OCI-M2 (cell line): ENCODE measurements at regions not wholly inside any gene's neighbourhood (a gene's known extent, or its start where the extent isn't known, plus 50 kb on each side); places are given as distances from the start of the nearest gene placed in this dataset.

Experiments
- DNase-seq: peaks from one replicate; lab custom pipeline; 2025; ENCODE audit not compliant: unreplicated experiment; lab: John Stamatoyannopoulos, UW

DNA sequence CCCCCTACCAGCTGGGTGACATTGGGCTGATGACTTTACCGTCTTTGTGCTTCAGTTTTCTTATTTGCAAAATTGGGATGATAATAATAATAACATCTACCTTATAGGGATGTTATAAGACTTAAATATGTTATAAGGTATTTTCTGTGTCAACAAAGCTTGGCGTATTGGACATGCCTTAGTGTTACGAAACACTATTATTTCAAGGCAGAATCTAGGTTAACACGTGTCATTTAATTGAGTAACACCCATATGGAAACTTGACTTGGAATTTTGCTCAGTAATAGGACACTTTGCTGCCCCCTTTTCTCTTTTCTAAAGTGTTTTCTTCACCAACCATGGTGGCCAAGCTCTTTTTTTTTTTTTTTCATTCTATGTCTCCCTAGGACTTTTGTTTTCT lies 294.2 kb upstream of the SALL1 start:
- no peak for DNase-seq

GRCh38 chr16:51443934-51444333 lies 292.9 kb upstream of the SALL1 start:
- DNase-seq: no peak

DNA sequence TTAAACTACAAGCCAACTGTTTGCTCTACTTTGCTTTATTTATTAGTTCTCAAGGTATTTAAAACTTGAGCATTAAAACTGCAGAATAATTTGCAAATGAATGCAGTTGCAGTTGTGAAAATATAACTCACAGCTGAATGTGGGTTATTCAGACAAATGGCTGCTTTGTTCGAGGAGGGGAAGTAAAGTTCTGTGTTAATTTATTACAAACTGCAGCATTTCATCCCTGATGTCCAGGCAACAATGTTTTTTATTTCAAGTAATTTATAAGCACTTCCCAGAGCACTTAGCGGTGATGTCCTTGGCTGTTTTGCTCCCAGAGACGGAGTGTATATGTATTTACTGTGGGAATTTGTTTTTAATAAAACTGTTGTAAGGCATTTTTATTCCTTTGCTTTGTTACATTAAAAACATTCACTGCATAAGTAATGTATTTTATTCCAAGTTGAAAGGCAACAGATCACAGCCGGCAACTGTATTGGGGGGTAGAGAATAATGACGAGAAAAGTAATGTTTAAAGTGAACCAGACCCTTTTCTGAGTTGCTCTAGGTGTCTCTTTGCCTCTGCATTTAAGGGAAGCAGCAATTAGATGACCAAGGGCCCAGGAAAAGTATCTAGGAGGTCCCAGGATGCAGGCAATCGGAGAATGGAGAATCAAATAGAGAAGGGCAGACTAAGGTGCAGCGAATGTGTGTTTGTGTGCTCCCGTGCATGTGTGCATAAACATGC lies 291.2 kb upstream of the SALL1 start:
- DNase-seq: no peak

DNA sequence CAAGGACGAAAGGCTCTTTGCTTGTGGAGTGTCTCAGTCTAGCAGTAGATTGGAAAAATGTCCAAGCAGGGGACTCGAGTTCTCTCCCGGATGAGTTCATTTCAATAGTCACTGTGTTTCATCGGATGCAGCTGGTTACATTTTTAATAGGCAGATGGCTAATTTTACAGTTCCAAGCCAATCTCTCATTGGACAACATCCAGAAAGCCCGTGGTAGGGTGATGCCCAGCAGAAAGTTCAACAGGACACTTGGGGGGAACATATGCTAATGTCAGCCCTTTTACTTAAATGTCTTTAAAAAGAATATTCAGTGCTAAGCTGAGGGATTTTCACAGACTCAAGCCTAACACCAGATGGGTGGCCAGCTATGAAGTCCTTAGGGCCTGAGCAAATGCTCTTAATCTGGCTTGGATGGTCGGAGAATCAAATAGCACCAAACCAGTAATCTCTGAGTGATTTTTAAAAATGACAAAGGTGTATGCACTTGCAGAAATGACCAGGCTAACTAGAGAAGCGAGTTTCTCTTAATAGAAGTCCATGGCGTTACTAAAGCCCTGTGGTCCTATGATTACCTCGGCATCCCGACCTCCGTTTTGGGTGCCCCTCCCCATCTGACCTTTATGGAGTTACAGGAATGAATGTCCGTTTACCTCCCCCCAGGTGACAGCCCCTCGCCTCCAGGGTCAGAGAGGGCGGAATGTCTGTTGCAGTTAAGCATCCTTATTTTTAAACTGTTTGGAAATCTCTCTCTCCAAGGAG lies 289.2 kb upstream of the SALL1 start:
- DNase-seq: no peak

DNA sequence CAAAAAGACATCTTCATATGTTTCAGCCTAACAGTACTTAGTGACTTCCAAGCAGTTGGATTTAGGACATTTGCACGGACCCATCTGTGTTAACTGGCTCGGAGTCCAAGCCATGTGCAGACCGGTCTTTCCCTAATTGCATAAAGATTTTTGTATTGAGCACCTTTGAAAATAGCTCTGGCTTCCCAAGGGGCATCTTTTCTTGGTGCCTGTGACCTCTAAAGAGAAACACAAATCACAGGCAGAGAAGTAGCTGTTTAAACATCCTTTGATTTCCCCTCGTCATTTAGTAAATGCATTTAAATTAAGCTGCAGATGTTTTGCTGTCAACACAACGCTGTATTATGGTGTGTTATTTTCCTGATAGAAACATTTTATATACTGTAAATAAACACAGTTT lies 288.2 kb upstream of the SALL1 start:
- DNase-seq: no peak

- no peak for DNase-seq
Observed at GRCh38 chr16:51436742-51437141, 285.7 kb upstream of the SALL1 start.

DNA sequence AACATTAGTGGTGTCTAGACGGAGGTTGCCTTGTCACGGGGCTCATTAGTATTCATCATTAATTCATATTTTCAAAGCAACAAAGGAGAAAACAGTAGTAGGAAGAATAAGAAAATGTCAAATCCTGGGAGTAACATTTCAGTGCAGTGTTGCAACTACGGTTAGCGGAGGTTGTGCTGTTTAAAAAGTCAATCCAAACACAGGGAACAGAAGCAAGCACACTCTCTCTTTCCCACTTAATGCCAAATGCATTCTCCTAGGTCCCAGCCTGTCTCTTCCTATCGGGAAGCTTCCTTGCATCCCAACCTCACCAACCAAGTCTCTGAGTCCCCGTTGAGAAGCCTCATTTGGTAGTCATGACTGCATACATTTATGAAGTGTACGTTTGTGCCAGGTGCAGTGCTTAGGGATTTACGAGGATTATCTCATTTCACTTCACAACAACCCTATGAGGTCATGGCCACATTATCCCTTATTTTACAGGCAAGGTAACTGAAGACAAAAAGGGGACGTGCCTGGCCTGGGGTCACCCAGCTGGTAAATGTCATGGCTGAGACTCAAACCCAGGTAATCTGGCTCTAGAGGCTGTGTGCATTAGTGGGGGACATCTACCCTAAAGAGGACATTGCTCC lies 283.6 kb upstream of the SALL1 start:
- no peak for DNase-seq

DNA sequence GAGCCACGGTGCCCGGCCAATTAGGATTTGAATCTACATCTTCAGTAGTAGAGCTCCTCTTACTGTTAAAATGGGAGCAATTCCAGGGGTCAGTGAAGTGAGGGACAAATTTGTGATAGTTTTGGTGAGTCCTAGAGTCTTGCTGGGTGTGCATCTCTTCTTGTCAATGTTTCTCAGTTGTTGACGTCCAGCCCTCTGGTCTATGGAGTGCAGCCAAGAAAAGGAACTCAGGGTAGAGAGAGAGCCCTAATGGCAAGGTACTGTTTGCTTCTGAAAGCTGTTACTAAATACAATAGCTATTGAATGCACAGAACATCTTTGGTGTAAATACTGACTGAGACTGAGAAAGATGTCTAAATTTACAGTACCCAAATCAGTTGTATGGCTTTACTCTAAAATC lies 282.5 kb upstream of the SALL1 start:
- DNase-seq: no peak

DNA sequence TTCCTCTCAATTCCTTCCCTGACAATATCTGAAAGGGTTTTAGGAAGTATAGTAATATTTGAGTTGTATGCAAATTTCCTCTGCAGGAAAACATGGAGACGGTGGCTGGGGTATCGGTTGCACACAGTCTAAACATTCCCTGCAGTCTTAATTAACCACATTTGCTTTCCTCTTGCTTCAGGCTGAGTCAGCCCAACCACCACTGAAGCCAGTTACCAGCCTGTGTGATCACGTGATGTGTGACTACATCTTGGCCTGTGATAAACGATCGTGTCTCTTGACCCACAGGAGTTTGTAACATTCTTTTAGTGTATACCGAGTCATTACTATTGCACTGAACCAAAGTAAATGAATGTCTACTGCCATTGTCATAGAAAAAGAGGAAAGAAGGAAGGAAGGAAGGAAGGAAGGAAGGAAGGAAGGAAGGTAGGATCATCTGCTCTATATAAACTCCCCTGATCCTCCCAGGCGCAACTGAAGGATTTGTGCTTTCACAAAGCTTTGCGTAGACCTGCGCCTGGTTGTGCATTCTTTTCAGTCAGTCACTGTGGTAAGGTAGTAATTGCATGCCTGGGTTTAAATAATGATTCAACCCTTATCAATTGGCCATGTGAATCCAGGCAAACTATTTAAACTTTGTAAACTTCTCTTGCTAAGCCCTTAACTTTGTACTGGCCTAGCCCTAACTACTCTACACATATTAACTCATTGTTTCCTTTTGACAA lies 280.6 kb upstream of the SALL1 start:
- DNase-seq: no peak

GRCh38 chr16:51430716-51431369 lies 279.8 kb upstream of the SALL1 start:
- no peak for DNase-seq

DNA sequence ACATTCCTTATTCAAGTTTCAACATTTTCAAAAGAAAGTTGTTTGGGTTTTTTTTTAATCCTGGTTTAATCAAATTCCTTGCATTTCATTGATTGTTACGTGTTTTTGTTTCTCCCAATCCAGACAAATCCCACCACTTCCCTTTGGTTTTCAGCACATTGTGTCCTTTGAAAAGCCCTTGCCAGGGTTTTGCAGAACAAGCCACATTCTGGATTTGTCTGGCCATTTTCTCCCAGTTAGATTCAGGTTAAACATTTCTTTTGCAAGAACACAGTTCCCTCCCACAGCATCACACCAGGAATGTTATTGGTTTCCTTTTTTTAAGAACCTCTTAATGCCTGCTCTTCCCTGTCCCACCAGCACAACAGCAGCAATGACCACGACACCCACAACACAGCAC lies 278.0 kb upstream of the SALL1 start:
- DNase-seq: no peak

- DNase-seq: no peak
Observed at GRCh38 chr16:51427085-51427484, 276.0 kb upstream of the SALL1 start.

DNA sequence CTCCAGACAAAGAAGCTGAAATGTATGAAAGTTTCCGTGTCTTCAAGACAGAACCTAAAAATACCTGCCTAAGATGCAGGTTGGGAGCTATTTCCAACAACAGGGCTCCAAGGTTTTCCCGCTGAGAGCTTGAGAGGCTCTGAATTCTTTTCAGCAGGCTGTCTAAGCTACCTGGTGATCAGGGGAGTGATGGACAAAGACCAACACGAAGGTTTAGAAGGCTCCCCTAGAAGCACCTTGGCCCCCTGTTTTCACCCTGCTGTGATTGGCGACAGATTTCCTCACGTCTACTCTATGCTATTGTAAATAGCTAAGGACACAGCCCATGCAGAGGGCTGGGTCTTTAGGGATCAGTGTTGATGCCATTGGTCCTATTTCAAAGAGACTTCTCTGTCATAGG lies 275.2 kb upstream of the SALL1 start:
- no peak for DNase-seq

DNA sequence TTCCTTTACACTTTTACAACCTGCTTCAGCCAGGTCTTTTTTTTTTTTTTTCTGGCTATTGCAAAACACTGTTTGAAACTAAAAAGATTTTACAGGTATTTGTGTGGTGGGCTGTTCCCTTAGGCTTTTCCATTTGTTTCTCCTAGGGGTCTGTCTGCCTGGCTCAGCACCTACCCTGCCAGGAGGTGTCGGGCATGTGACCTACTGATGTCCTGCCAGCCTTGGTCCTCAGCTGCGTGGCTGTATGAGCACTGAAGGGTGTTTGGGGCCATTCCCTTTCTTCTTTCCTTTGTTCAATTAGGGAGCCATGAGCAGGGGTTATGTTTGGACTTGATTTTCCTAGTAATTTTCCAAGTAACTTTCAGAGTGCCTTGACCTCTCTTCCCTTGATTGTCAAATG lies 269.2 kb upstream of the SALL1 start:
- DNase-seq: no peak

DNA sequence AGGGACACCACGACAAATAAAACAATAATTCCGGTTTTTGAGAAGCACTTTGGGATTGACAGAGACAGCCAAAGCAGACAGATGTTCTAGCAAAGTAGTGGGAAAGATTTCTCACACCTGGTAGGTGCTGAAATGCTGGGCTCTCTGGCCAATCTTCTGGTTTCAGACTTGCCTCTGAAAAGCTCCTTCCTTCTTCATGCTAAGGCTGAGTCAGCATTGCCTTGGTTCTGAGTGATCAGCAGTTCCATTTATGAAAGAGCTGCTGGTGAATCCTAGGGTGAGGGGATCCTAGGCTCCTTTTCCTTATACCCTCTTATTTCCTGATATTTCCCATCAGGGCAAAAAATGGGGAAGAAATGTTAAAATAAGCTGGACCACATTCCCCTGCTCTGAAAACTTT lies 268.7 kb upstream of the SALL1 start:
- DNase-seq: no peak

DNA sequence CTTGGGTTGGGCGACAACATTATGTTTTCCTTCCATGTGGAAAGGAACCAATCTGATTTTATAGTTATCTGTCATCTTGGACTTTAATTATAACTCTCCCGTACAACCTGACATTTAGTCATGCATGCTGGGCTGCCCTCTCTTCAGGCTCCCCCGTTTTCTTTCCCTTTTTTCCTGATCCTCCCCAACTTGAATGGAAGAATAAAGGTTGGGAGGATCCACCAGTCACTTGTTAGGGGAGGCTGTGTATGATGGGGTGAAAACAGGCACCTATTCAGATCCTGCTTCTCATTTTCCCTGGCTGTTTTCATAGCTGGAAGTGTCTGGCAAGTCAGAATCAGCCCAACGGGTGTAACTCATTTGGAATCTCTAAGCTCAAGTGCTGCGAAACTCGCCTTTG lies 267.2 kb upstream of the SALL1 start:
- DNase-seq: no peak

DNA sequence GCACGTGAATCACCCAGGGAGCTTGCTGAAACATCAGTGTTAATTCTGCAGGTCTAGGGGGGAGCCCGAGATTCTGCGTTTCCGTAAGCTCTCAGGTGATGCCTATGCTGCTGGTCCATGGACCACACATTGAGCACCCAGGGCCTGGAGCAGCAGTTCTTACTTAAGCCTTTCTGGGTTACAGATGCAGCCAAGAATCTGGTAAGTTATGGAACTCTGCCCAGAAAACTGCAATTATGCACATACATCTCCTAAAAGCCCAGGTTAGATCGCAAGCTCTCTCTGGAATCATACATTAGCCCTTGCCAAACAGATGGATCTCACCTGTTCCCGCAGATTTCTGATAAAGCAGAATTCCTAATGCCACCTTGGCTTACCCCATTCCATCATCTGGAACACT lies 265.9 kb upstream of the SALL1 start:
- no peak for DNase-seq

GRCh38 chr16:51410125-51410524 lies 259.1 kb upstream of the SALL1 start:
- no peak for DNase-seq

DNA sequence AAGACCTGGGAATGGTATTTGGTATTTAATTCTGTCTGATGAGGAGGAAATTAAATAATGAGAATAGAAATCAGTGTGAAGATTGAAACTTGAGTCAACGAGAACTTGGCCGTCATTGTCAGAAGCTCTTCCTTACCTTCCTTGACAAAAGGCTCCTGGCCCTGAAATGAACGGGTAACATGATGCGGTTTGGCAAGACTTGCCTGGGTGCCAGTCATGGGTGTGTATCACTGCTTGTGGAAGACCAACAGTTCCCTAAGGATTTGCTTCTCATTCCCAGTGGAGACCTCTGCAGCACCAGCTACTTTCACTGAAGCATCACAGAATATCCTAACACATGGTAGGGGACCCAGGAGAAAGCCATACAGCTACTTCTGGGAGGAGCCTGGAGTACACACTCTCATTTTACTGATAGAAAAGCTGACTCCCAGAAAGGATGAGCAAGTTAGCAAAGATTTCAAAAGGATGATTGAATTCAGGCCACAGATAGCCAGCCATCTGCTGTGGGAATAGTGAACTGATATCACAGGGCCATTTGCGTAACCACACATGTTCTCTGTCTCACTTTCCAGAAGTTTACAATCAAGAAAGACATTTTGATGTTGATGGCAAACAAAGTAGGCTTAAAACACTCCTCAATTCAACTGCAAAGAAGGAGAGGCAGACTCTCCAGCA lies 258.1 kb upstream of the SALL1 start:
- no peak for DNase-seq

- DNase-seq: no peak
Observed at GRCh38 chr16:51408357-51408756, 257.3 kb upstream of the SALL1 start.

DNA sequence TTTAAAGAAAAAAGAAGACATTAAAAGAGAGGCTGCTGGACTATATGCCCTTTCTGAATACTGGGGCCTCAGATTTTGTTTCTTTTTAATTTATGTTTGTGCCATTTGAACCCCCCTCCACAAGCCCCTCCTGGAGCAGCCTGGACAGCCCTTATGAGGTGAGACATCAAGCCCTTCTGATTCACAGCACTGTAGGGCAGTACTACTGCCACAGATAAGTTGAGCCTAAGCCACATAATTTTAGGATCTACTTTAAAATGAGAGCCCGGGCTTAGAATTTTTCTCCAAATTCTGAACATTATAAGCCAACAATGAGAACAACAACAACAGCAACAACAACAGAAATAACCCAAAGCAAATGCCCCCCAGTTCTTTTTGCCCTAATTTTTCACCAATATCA lies 256.9 kb upstream of the SALL1 start:
- no peak for DNase-seq
